ENCODE measurements at regions not wholly inside any gene's neighbourhood (a gene's known extent, or its start where the extent isn't known, plus 50 kb on each side); places are given as distances from the start of the nearest gene placed in this dataset.

DNA sequence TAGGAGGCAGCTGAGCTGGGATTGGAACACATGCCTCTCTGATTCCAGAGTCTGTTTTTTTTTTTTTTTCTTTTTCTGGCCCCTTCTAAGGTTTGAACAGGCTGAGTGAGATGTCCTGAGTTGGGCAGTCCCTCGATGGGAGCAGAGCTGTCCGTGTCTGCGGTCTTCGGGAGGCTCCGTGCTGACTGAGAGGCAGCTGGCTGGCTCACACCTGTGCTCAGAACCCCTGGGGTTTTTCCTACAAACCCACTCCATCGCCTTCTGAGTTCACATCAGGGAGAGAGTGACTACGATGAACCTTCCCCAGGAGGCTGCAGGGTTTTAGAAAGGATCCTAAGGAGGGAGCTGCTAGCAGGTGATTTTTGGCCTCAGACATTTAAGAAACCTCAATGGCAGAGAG, 92.5 kb downstream of the IRF8 start:
- TF ChIP-seq, protein P1, sequence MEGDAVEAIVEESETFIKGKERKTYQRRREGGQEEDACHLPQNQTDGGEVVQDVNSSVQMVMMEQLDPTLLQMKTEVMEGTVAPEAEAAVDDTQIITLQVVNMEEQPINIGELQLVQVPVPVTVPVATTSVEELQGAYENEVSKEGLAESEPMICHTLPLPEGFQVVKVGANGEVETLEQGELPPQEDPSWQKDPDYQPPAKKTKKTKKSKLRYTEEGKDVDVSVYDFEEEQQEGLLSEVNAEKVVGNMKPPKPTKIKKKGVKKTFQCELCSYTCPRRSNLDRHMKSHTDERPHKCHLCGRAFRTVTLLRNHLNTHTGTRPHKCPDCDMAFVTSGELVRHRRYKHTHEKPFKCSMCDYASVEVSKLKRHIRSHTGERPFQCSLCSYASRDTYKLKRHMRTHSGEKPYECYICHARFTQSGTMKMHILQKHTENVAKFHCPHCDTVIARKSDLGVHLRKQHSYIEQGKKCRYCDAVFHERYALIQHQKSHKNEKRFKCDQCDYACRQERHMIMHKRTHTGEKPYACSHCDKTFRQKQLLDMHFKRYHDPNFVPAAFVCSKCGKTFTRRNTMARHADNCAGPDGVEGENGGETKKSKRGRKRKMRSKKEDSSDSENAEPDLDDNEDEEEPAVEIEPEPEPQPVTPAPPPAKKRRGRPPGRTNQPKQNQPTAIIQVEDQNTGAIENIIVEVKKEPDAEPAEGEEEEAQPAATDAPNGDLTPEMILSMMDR (optimal IDR thresholded peaks at IDR 0.05 in 1 of 3, IDR thresholded peaks at IDR 0.05 in 1 of 3, conservative IDR thresholded peaks at IDR 0.05 in 1 of 3; ENCODE audit: extremely low read depth in 1 of 3, insufficient read depth in 2 of 3, low read length in 3 of 3) = no peak
- TF ChIP-seq EZH2 (IDR thresholded peaks at IDR 0.05; ENCODE audit: low read length) = no peak
- Histone ChIP-seq H3K79me2 (ENCODE audit: control insufficient read depth, insufficient read depth, low read length) (no peaks in the 10 kb centered on the region), H3K27me3 (ENCODE audit: control insufficient read depth, extremely low read depth, insufficient read depth, low read length) (no peaks in the 10 kb centered on the region), H3K9me1 (ENCODE audit: control insufficient read depth, extremely low read depth, insufficient read depth, low read length) (no peaks in the 10 kb centered on the region), H3K4me2 (ENCODE audit: control insufficient read depth, extremely low read depth, insufficient read depth, low read depth, low read length) (no peak overlapping the region), H3K4me1 (ENCODE audit: control insufficient read depth, extremely low read depth, insufficient read depth, low read length) (no peaks in the 10 kb centered on the region), H3K36me3 (ENCODE audit: control insufficient read depth in 2 of 2, extremely low read depth in 1 of 2, insufficient read depth in 2 of 2, low read length in 2 of 2) (no peaks in the 10 kb centered on the region), H3K4me3 (ENCODE audit: control insufficient read depth in 2 of 3, extremely low read depth in 1 of 3, insufficient read depth in 2 of 3, low read depth in 1 of 3, low read length in 3 of 3) (no peak overlapping the region), H3K9ac (ENCODE audit: control insufficient read depth, extremely low read depth, insufficient read depth, low read length) (no peak overlapping the region), H4K20me1 (ENCODE audit: control insufficient read depth, extremely low read depth, insufficient read depth, low read length) (no peaks in the 10 kb centered on the region), H3K27ac (ENCODE audit: control insufficient read depth, insufficient read depth, low read length) (no peak overlapping the region), H2AFZ (ENCODE audit: control insufficient read depth, low read length) (no peak overlapping the region), H3K9me3 (ENCODE audit: control insufficient read depth, low read depth, low read length) (no peaks in the 10 kb centered on the region)
- dilution Hi-C loops (cut with MboI; ENCODE audit: extremely low pct_ligation_motif_present, low sequenced_read_pairs) = no loop called here
- FAIRE-seq (no peak), DNase-seq (ENCODE audit: low read depth, low spot score) (no peak)

DNA sequence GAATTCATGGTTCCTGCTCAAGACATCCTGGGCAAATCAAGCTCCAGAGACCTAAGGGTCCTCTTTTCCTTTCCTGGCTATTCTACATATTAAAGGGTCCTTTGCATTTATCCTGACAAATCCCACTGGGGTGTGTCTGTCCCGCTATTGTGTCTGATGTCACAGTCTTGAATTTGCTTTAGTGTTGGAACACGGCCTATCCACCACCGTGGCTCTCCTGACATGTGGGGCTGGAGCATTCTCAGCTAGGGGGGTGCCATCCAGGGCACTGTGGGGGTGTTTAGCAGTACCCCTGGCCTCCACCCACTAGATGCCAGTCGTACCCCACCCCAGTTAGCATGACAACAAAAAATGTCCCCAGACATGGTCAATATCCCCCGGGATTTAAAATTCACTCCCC, 92.9 kb downstream of the IRF8 start:
- Histone ChIP-seq H3K4me1 (ENCODE audit: control insufficient read depth, extremely low read depth, insufficient read depth, low read length) (no peaks in the 10 kb centered on the region), H3K9ac (ENCODE audit: control insufficient read depth, extremely low read depth, insufficient read depth, low read length) (no peak overlapping the region), H3K9me1 (ENCODE audit: control insufficient read depth, extremely low read depth, insufficient read depth, low read length) (no peaks in the 10 kb centered on the region), H3K4me2 (ENCODE audit: control insufficient read depth, extremely low read depth, insufficient read depth, low read depth, low read length) (no peak overlapping the region), H3K27me3 (ENCODE audit: control insufficient read depth, extremely low read depth, insufficient read depth, low read length) (no peaks in the 10 kb centered on the region), H3K36me3 (ENCODE audit: control insufficient read depth in 2 of 2, extremely low read depth in 1 of 2, insufficient read depth in 2 of 2, low read length in 2 of 2) (no peaks in the 10 kb centered on the region), H3K4me3 (ENCODE audit: control insufficient read depth in 2 of 3, extremely low read depth in 1 of 3, insufficient read depth in 2 of 3, low read depth in 1 of 3, low read length in 3 of 3) (no peak overlapping the region), H3K27ac (ENCODE audit: control insufficient read depth, insufficient read depth, low read length) (no peak overlapping the region), H3K9me3 (ENCODE audit: control insufficient read depth, low read depth, low read length) (no peaks in the 10 kb centered on the region), H4K20me1 (ENCODE audit: control insufficient read depth, extremely low read depth, insufficient read depth, low read length) (no peaks in the 10 kb centered on the region), H2AFZ (ENCODE audit: control insufficient read depth, low read length) (no peak overlapping the region), H3K79me2 (ENCODE audit: control insufficient read depth, insufficient read depth, low read length) (no peaks in the 10 kb centered on the region)
- dilution Hi-C loops (cut with MboI; ENCODE audit: extremely low pct_ligation_motif_present, low sequenced_read_pairs) = no loop called here
- TF ChIP-seq, protein P1 (optimal IDR thresholded peaks at IDR 0.05 in 1 of 3, IDR thresholded peaks at IDR 0.05 in 1 of 3, conservative IDR thresholded peaks at IDR 0.05 in 1 of 3; ENCODE audit: extremely low read depth in 1 of 3, insufficient read depth in 2 of 3, low read length in 3 of 3) = no peak
- TF ChIP-seq EZH2 (IDR thresholded peaks at IDR 0.05; ENCODE audit: low read length) = no peak
- FAIRE-seq = no peak
- no peak for DNase-seq (ENCODE audit: low read depth, low spot score)

All from keratinocyte (primary cell).